Stimulated activated CD4-positive, alpha-beta T cell treated with anti-CD3 and anti-CD28 coated beads, TNF-alpha, amount 100 ng/mL, for 4 hours (primary cell): ENCODE measurements at regions not wholly inside any gene's neighbourhood (a gene's known extent, or its start where the extent isn't known, plus 50 kb on each side); places are given as distances from the start of the nearest gene placed in this dataset.
"Not testable (repeated sequence)": the region's sequence is repeated elsewhere in the genome, so short reads cannot be mapped to it uniquely, and the experiment has no call there.

Experiments used
- DNase-seq, 3 experiments: peaks; one replicate each; pipeline ENCODE4 v3.0.0-alpha.2; 2020; ENCODE audit warnings: low read depth in 3 of 3

GRCh38 chr1:229007167-229007566, 263.7 kb upstream of the RAB4A start:
- DNase-seq = no peak

GRCh38 chr1:229007701-229008100, 263.2 kb upstream of the RAB4A start:
- DNase-seq = no peak

DNA sequence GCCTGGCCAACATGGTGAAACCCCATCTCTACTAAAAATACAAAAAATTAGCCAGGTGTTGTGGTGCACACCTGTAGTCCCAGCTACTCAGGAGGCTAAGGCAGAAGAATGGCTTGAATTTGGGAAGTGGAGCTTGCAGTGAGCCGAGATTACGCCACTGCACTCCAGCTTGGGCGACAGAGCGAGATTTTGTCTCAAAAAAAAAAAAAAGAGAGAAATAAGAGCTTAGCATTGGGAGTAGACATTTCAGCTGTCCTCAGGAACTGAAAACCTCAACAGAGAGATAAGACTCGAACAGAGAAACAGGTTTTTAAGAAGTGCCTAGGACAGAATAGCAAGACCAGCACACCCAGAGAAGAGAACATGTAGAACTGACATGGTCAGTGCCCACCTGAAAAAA, 262.6 kb upstream of the RAB4A start:
- not testable (repeated sequence) for DNase-seq

DNA sequence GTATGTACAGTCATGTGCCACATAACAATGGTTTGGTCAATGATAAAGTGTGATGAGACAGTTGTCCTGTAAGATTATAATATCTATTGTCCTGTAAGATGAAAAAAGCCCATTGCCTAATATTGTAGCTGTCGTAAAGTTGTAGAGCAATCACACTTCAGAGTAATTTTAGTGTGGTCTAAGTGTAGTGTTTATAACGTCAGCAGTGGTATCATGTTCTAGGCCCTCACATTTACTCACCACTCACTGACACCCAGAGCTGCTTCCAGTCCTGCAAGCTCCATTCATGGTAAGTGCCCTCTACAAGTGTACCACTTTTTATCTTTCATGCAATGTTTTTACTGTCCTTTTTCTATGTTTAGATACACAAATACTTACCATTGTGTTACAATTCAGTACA, 259.9 kb upstream of the RAB4A start:
- no peak for DNase-seq

DNA sequence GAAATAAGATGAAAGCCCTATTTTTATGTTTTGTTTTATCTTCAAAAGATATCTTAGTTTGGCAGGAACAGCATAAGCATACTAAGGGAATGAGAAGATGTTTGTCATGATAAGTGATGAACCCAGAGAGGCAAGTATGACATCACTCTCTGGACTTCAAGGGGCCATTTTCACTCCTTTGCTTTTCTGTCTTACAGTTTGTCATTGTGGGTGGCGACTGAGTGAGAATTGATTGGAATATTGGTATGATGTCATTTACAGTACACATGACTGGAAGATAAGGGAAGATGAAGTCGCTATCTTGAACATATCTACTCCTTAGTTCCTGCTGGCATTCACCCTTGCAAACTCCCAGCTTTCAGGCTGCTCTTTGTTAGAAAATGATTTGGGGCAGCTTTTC, 258.1 kb upstream of the RAB4A start:
- no peak for DNase-seq

DNA sequence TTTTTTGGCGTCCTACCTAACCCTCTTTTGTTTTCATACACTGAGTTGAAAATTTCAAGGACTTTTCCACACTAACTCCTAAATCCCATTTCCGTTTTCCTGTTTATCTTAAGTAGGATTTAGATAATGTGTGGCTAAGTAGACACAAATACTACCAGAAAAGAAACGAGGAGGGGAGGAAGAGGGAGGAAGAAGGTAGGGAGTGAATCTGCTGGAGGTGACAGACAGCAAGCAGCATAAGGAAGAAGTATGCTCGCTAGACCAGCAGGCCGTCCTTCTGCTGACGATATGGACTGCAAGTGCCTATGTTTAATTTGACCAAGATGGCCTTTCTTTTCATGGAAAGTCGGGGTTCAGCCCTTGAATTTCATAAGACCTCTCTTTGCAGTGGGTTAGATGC, 256.9 kb upstream of the RAB4A start:
- DNase-seq = no peak

DNA sequence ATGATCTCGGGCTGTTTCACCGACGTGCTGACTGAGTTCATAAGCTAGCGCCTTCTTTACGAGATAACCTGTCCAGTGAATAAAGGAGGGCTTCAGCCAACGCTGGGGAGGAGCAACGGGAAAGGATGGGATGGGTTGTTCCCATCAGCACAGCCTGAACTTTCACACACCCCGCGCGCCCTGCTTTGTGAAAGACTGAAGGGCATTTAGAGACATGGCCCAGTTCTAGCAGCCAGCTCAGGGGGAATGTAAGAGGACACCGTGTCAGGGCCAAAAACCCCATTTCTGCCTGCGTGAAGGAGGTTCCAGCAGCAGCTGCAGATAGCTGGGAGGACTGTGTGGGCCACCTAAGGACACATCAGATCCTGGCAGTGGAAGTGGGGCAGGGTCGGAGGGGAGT, 255.1 kb upstream of the RAB4A start:
- no peak for DNase-seq

DNA sequence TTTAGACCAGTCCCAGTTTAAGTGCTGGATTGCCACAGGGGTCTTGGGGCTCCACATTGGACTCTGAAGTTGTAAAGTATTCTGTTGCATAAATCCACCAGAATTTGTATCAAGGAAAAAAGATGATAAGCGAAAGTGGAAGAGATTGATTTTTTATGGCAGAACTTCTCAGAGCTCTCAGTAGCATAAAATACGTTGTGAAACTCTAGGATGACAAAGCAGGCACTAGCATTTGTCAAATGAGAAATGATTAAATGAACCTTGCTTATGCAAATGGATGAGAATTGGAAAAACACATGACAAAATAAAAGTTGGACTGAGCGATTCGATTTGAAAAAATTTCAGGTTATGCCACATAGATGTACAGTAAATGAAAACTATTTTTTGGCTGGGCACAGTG, 253.8 kb upstream of the RAB4A start:
- DNase-seq = no peak

- DNase-seq = no peak
Measured at GRCh38 chr1:229018674-229019295, 252.1 kb upstream of the RAB4A start.

GRCh38 chr1:229019663-229020271, 251.1 kb upstream of the RAB4A start:
- no peak for DNase-seq

DNA sequence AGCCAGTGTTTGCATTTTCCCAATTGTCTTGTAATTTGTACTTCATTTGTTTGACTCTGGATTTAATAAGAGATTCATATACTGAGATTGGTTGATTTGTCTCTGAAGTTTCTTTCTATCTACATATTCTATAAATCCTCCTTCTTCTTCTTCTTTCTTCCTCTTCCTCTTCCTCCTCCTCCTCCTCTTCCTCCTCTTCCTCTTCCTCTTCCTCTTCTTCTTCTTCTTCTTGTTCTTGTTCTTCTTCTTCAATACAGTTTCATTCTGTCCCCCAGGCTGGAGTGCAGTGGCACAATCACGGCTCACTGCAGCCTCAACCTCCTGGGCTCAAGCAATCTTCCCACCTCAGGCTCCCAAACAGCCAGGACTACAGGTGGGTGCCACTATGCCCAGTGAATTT, 249.9 kb upstream of the RAB4A start:
- not testable (repeated sequence) for DNase-seq

DNA sequence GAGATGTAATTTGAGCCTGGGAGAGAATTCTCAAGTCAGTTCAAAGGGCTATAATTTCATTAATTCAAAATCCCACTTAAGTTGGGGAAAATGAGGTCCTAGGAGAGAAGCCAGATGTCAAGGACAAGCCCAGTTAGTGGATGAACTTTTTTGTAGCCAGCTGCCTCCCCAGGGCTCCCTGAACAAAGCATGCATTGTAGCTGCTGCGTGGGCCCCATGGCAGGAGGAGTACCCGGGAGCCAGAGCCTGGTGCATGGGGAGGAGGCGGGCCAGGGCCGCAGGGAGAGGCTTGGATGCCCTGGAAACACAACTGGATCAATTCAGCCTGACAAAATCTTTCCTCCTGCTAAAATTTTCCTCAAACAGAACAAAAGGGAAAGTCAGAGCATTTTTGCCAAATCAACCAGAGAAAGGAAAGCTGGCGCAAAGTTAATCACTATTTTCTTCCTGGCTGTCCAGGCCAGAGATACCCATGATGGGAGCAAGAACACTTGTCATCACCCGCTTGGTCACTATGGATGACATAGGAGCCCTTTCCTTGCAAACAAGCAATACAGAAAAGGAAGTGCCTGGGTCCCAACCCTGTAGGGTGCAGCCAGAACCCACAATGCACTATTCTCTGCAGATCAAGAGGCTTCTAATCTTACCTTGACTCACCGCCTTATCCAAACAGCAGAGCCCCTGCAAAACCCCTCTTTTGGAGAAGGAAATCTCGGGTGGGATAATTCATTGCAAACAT, 248.1 kb upstream of the RAB4A start:
- DNase-seq = no peak

- no peak for DNase-seq
Measured at GRCh38 chr1:229023651-229024300, 247.1 kb upstream of the RAB4A start.

GRCh38 chr1:229024528-229025130, 246.3 kb upstream of the RAB4A start:
- DNase-seq = no peak

GRCh38 chr1:229025576-229025975, 245.3 kb upstream of the RAB4A start:
- no peak for DNase-seq

DNA sequence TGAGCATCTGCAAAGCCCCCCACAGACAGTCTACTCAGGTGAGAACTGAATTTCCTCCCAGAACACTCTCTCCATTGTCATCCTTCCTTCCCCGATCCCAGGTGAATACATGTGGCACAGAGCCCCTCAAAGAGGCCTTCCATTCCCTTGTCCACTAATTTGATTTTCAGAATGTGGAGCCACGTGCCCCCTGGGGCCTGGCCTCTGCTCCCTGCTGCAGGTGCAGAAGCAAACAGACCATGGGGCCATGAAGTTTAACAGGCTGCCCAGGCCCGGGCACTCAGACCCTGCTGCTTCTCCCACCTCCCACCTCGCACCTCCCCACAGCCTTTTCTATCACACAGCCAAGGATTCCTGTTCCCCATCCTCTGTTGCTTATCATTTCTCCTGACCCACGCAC, 243.8 kb upstream of the RAB4A start:
- DNase-seq = no peak

DNA sequence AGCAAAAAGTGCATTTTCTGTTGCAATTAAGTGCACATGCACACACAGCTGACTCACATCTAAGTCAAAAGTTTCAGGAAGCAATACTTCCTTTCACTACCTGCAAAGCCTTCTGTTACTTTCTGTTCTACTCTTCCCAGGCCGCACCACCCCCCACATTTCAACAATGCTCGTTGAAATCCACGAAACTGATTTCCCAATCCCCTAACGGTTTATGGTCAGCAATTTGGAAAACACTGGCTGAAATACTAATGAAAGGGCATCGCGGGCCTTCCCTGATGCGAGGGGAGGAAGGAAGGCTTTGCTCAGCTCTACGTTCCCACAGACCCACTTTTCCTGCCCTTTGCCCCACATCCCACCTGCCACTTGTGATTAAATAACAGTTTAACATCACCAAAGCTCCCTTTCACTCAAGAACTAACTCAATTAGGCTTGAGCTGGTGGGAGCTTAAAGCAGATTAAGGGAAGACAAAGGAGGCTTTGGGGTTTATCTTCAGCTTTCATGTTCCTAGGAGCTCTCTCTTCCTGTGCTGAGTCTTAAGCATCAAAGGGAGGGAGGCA, 243.2 kb upstream of the RAB4A start:
- no peak for DNase-seq

DNA sequence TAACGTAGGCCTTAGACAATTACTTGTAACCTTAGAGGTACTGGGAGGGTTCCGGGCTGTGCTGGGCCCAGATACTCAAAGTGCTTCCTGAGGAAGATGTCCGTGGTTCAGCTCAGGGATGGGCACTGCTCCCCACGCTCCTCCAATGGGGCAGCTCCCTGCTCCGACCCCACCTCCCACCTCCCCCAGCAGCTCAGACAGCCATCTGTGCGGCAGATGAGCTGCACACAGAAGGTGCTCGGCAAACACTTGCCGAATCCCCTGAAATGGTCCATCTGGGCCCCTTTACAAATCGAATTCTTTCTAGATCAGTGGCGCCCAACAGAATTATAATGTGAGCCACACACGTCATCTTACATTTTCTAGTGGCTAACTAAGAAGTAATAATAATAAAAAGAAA, 242.4 kb upstream of the RAB4A start:
- no peak for DNase-seq

DNA sequence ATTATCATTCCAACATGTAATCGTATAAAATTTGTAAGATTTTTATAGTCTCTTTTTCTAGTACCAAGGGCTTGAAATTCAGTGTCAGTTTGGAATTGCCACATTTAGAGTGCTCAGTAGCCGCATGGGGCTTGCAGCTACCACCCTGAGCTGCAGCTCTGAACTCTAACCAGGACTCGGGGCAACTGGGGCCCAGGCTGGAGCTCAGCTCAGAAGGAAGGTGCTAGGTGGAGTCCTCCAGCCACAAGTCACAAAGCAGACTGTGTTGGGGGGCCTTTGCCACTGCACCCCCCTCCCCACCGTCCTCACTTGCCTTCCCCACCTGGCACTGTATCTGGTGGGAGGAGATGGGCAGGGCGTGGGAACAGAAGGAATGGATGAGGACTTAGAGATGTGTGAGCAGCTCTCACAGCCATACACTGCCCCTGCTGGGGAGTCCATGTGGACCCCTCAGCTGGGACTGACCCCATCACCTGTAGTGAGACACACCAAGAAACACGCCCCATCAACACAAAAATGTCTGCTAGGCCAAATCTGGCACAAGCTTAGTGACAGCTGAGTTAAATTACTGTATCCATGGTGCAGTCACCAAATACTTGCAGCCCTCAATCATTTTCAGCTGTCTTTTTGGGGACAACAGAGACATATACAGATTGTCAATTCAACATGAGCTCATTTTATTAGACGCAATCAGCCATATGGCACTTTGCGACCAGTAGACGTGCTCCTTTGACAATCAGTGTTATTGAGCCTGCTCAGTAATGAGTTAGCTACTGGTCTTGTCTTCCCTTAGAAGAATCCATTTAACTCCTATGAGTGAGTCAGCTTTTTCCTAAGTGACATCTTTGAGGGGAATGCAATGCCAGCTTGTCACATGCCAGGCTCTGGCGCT, 241.7 kb upstream of the RAB4A start:
- DNase-seq = no peak

- no peak for DNase-seq
Measured at GRCh38 chr1:229029879-229030235, 241.1 kb upstream of the RAB4A start.

DNA sequence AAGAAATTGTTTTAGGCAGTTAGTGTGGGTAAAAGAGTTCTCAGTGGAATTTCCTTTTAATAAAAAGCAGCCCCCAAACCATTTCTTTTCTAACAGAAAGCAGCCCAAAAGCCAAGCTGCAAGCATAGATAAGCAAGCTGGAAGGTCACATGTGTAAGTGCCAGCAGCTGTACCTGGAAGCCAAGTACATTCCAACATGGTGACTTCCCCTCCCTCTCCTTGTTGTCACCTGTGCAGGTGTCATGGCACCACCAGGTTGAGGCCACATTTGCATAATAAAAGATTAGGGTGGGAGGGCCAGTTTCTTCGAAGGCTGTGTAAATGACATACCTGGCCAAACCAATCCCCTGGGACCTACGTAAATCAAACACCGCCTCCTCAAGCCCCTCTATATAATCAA, 240.3 kb upstream of the RAB4A start:
- DNase-seq = no peak
